Effector memory CD4-positive, alpha-beta T cell (primary cell): ENCODE measurements at regions not wholly inside any gene's neighbourhood (a gene's known extent, or its start where the extent isn't known, plus 50 kb on each side); places are given as distances from the start of the nearest gene placed in this dataset.
"Not testable (repeated sequence)": the region's sequence is repeated elsewhere in the genome, so short reads cannot be mapped to it uniquely, and the experiment has no call there.

ENCODE experiments used
- DNase-seq, 3 donors: peaks; one replicate each; pipeline ENCODE4 v3.0.0-alpha.2; 2020
- H3K27ac ChIP-seq: 2 replicates; pipeline ENCODE4 v1.7.0; 2013; ENCODE audit warnings: mild to moderate bottlenecking, low read length, moderate library complexity; ENCODE audit not compliant: insufficient read depth, poor library complexity, severe bottlenecking
- H3K27me3 ChIP-seq: replicated peaks from 2 replicates; pipeline ENCODE4 v1.7.0; 2013; ENCODE audit warnings: mild to moderate bottlenecking, low read length; ENCODE audit not compliant: insufficient read depth, control insufficient read depth, poor library complexity, severe bottlenecking
- H3K36me3 ChIP-seq: 2 replicates; pipeline ENCODE4 v1.7.0; 2013; ENCODE audit warnings: mild to moderate bottlenecking, low read length, moderate library complexity; ENCODE audit not compliant: control insufficient read depth, insufficient read depth
- H3K4me1 ChIP-seq: 2 replicates; pipeline ENCODE4 v1.7.0; 2013; ENCODE audit warnings: low read length, mild to moderate bottlenecking; ENCODE audit not compliant: control insufficient read depth, insufficient read depth, poor library complexity, severe bottlenecking
- H3K4me3 ChIP-seq: 2 replicates; pipeline ENCODE4 v1.7.0; 2013; ENCODE audit warnings: low read length, low read depth, mild to moderate bottlenecking; ENCODE audit not compliant: insufficient read depth, poor library complexity, severe bottlenecking
- H3K9me3 ChIP-seq: 2 replicates; pipeline ENCODE4 v1.7.0; 2013; ENCODE audit warnings: mild to moderate bottlenecking, low read length, moderate library complexity; ENCODE audit not compliant: control insufficient read depth

DNA sequence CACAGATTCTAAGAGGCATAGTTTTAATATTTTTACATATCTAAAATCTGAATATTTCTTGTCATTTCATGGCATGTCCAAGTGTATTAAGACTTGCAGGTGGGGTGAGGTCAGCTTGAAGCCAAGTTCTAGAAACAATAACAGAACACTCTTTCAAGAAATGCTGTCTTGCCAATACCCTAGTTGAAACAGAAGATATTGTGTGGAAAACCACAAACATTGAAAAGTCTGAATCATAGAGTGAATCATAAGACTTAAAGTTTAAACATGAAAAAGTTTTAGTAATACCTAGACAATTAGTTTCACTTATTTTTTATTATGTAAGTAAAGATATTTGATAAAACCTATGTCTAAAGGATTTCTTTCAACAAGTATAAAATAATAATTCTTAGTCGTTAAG is 191.5 kb upstream of the CAND1 start:
- Histone ChIP-seq H3K36me3 (no peaks in the 10 kb centered on the region), H3K4me3 (no peak overlapping the region), H3K9me3 (no peaks in the 10 kb centered on the region), H3K4me1 (no peaks in the 10 kb centered on the region), H3K27me3 (no peaks in the 10 kb centered on the region), H3K27ac (no peak overlapping the region)
- no peak for DNase-seq

- no peaks in the 10 kb centered on the region for H3K36me3 ChIP-seq
- H3K4me1 ChIP-seq: no peaks in the 10 kb centered on the region
- DNase-seq: no peak
- H3K9me3 ChIP-seq: no peaks in the 10 kb centered on the region
- no peaks in the 10 kb centered on the region for H3K27me3 ChIP-seq
- H3K27ac ChIP-seq: no peak overlapping the region
- H3K4me3 ChIP-seq: no peak overlapping the region
Observed at GRCh38 chr12:67078957-67079356, 190.2 kb upstream of the CAND1 start.

- no peaks in the 10 kb centered on the region for H3K27me3 ChIP-seq
- H3K27ac ChIP-seq: no peak overlapping the region
- no peak for DNase-seq
- H3K4me3 ChIP-seq: no peak overlapping the region
- no peaks in the 10 kb centered on the region for H3K9me3 ChIP-seq
- no peaks in the 10 kb centered on the region for H3K36me3 ChIP-seq
- no peaks in the 10 kb centered on the region for H3K4me1 ChIP-seq
Observed at GRCh38 chr12:67080637-67081036, 188.5 kb upstream of the CAND1 start.

GRCh38 chr12:67082221-67082620 is 186.9 kb upstream of the CAND1 start:
- no peak for DNase-seq
- Histone ChIP-seq H3K4me1 (no peaks in the 10 kb centered on the region), H3K27ac (no peak overlapping the region), H3K9me3 (no peaks in the 10 kb centered on the region), H3K27me3 (no peaks in the 10 kb centered on the region), H3K4me3 (no peak overlapping the region), H3K36me3 (no peaks in the 10 kb centered on the region)

- no peak for DNase-seq
- Histone ChIP-seq H3K4me1 (no peaks in the 10 kb centered on the region), H3K36me3 (no peaks in the 10 kb centered on the region), H3K27ac (no peak overlapping the region), H3K9me3 (no peaks in the 10 kb centered on the region), H3K4me3 (no peak overlapping the region), H3K27me3 (no peaks in the 10 kb centered on the region)
Observed at GRCh38 chr12:67085699-67086098, 183.5 kb upstream of the CAND1 start.

DNA sequence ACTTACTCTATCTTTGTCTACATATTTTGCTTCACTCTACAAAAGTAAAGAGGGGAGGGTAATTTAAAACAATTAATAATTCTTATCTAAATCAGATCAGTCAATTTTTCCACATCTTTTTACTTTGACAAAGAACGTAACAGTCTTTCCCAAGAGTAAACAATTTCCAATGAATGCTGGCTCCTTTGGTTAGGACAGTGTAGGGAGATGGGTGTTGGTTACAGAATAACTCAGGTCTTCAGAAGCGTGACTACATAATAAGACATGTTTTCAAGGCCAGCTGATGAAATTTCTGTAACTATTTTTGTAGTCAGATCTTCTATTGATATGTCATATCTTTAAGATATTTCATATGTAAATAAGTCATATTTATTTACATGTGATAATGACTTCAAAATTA is 183.0 kb upstream of the CAND1 start:
- Histone ChIP-seq H3K27ac (no peak overlapping the region), H3K27me3 (no peaks in the 10 kb centered on the region), H3K4me1 (no peaks in the 10 kb centered on the region), H3K36me3 (no peaks in the 10 kb centered on the region), H3K4me3 (no peak overlapping the region), H3K9me3 (no peaks in the 10 kb centered on the region)
- no peak for DNase-seq

DNA sequence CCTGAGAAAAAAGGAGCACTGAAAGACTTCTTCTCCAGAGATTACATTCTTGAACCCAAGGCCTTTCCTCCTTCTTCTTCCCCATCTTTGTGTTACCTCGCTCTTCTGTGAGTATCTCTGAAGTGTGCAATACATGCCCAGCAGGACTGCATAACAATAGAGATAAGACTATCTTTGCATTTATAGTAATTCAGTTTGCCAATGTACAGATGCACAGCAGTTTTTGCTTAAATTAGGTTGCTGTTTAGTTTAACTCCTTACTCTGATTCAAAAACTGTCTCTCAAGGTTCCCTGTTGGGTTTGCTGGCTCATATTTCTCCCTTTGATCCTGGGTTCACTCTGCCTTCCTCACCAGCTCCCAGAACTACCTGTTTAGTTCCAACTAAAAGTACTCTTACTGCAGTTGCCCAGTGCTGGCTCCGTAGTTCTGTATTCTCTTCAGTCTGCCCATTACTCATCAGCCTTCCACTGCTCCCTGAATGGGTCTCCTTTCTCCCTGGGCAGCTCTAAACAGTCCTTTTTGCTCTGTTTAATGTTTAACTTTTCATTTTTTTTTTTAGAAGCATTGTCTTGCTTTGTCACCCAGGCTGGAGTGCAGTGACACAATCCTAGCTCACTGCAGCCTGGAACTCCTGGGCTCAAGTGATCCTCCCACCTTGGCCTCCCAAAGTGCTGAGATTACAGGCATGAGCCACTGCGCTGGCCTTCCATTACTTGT is 180.6 kb upstream of the CAND1 start:
- H3K9me3 ChIP-seq: no peaks in the 10 kb centered on the region
- no peak overlapping the region for H3K4me3 ChIP-seq
- no peaks in the 10 kb centered on the region for H3K36me3 ChIP-seq
- H3K27me3 ChIP-seq: no peaks in the 10 kb centered on the region
- no peak for DNase-seq
- no peak overlapping the region for H3K27ac ChIP-seq
- H3K4me1 ChIP-seq: no peaks in the 10 kb centered on the region

- Histone ChIP-seq H3K4me1 (no peaks in the 10 kb centered on the region), H3K36me3 (no peaks in the 10 kb centered on the region), H3K27ac (no peak overlapping the region), H3K9me3 (no peaks in the 10 kb centered on the region), H3K27me3 (no peaks in the 10 kb centered on the region), H3K4me3 (no peak overlapping the region)
- DNase-seq: no peak
Observed at GRCh38 chr12:67091204-67091603, 178.0 kb upstream of the CAND1 start.

GRCh38 chr12:67091678-67092077 is 177.5 kb upstream of the CAND1 start:
- Histone ChIP-seq H3K36me3 (no peaks in the 10 kb centered on the region), H3K4me3 (no peak overlapping the region), H3K4me1 (no peaks in the 10 kb centered on the region), H3K27me3 (no peaks in the 10 kb centered on the region), H3K27ac (no peak overlapping the region), H3K9me3 (no peaks in the 10 kb centered on the region)
- no peak for DNase-seq

DNA sequence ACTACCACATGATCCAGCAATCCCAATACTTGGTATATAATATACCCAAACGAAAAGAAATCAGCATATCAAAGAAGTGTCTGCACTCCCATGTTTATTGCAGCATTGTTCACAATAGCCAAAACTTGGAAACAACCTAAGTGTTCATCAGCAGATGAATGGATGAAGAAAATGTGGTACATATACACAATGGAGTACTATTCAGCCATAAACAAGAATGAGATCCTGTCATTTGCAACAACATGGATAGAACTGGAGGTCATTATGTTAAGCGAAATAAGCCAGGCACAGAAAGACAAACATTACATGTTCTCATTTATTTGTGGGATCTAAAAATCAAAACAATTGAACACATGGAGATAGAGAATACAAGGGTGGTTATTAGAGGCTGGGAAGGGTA is 176.2 kb upstream of the CAND1 start:
- H3K4me1 ChIP-seq, H3K4me3 ChIP-seq, H3K36me3 ChIP-seq, DNase-seq, H3K27ac ChIP-seq, H3K9me3 ChIP-seq, H3K27me3 ChIP-seq: not testable (repeated sequence)
